RWPE2 (cell line): ENCODE measurements at regions not wholly inside any gene's neighbourhood (a gene's known extent, or its start where the extent isn't known, plus 50 kb on each side); places are given as distances from the start of the nearest gene placed in this dataset.

ENCODE experiments used
- ATAC-seq: fragments of 200-7000 bp; cut with Tn5 transposase; 3 replicates; pipeline ENCODE4 v1.9.1; 2021; ENCODE audit warnings: low read depth
- DNase-seq: peaks from one replicate; pipeline ENCODE4 v3.0.0-alpha.2; 2020; ENCODE audit warnings: low spot score
- H3K27ac ChIP-seq: fragments of 450-650 bp; 2 replicates; pipeline ENCODE4 v1.5.1; 2017; ENCODE audit warnings: mild to moderate bottlenecking; ENCODE audit not compliant: poor library complexity, severe bottlenecking
- H3K27me3 ChIP-seq: fragments of 250-450 bp; sonication (Bioruptor Pico); 2 replicates; pipeline ENCODE4 v1.5.1; 2021; ENCODE audit warnings: mild to moderate bottlenecking, moderate library complexity; ENCODE audit not compliant: insufficient read depth, poor library complexity, severe bottlenecking
- H3K36me3 ChIP-seq: fragments of 250-450 bp; sonication (Bioruptor Pico); 2 replicates; pipeline ENCODE4 v1.5.1; 2020; ENCODE audit warnings: low read depth, mild to moderate bottlenecking, moderate library complexity
- H3K4me1 ChIP-seq: fragments of 250-450 bp; sonication (Bioruptor Pico); 2 replicates; pipeline ENCODE4 v1.5.1; 2021; ENCODE audit warnings: mild to moderate bottlenecking, moderate library complexity; ENCODE audit not compliant: insufficient read depth, poor library complexity, severe bottlenecking
- H3K4me3 ChIP-seq: fragments of 250-450 bp; sonication (Bioruptor Pico); 2 replicates; pipeline ENCODE4 v1.5.1; 2021; ENCODE audit warnings: mild to moderate bottlenecking, moderate library complexity; ENCODE audit not compliant: severe bottlenecking
- H3K9me3 ChIP-seq: fragments of 250-450 bp; sonication (Bioruptor Pico); 2 replicates; pipeline ENCODE4 v1.5.1; 2021; ENCODE audit warnings: mild to moderate bottlenecking, moderate library complexity; ENCODE audit not compliant: severe bottlenecking
- TF ChIP-seq, protein P1 (sequence below): fragments of 450-650 bp; IDR thresholded peaks from one replicate; pipeline ENCODE4 v1.5.1; 2017; ENCODE audit warnings: mild to moderate bottlenecking, moderate library complexity; ENCODE audit not compliant: poor library complexity, severe bottlenecking

GRCh38 chr15:61517776-61518175 is 288.7 kb upstream of the RORA start:
- TF ChIP-seq, protein P1, sequence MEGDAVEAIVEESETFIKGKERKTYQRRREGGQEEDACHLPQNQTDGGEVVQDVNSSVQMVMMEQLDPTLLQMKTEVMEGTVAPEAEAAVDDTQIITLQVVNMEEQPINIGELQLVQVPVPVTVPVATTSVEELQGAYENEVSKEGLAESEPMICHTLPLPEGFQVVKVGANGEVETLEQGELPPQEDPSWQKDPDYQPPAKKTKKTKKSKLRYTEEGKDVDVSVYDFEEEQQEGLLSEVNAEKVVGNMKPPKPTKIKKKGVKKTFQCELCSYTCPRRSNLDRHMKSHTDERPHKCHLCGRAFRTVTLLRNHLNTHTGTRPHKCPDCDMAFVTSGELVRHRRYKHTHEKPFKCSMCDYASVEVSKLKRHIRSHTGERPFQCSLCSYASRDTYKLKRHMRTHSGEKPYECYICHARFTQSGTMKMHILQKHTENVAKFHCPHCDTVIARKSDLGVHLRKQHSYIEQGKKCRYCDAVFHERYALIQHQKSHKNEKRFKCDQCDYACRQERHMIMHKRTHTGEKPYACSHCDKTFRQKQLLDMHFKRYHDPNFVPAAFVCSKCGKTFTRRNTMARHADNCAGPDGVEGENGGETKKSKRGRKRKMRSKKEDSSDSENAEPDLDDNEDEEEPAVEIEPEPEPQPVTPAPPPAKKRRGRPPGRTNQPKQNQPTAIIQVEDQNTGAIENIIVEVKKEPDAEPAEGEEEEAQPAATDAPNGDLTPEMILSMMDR: no peak
- H3K27ac ChIP-seq: no peak overlapping the region
- no peaks in the 10 kb centered on the region for H3K4me1 ChIP-seq
- peak; percentile 22; the same call in 1 of the 3 replicates for ATAC-seq
- H3K27me3 ChIP-seq: no peaks in the 10 kb centered on the region
- no peak overlapping the region for H3K4me3 ChIP-seq
- no peak for DNase-seq
- H3K36me3 ChIP-seq: no peaks in the 10 kb centered on the region
- H3K9me3 ChIP-seq: no peaks in the 10 kb centered on the region

DNA sequence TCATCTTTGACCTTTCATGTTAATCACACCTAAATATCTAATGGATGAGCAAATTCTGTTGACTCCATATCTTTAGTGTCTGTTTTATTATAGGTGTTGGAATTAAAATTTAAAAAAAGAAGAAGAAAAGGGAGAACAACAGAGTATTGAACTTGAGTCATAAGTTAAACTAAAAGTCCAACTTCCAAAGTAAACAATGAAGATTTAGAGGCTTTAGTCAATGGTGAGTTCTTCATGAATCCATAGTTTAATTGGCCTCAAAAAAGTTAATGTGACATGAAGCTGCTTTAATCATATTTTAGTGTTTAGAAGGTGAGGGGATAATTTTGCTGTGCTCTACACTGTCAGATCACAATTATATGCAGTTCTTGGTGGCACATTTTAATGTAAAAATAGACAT is 288.2 kb upstream of the RORA start:
- TF ChIP-seq, protein P1: no peak
- no peaks in the 10 kb centered on the region for H3K4me1 ChIP-seq
- ATAC-seq (no peak), DNase-seq (no peak)
- no peak overlapping the region for H3K4me3 ChIP-seq
- H3K27ac ChIP-seq: no peak overlapping the region
- no peaks in the 10 kb centered on the region for H3K9me3 ChIP-seq
- H3K27me3 ChIP-seq: peaks cover 2% of the 10 kb centered on the region
- H3K36me3 ChIP-seq: no peaks in the 10 kb centered on the region

- H3K9me3 ChIP-seq: no peaks in the 10 kb centered on the region
- H3K4me3 ChIP-seq: no peak overlapping the region
- TF ChIP-seq, protein P1: no peak
- no peak for DNase-seq
- H3K4me1 ChIP-seq: no peaks in the 10 kb centered on the region
- no peak overlapping the region for H3K27ac ChIP-seq
- ATAC-seq: no peak
- H3K36me3 ChIP-seq: no peaks in the 10 kb centered on the region
- peaks cover 19% of the 10 kb centered on the region for H3K27me3 ChIP-seq
These were observed 282.7 kb upstream of the RORA start for GRCh38 chr15:61511756-61512155.

DNA sequence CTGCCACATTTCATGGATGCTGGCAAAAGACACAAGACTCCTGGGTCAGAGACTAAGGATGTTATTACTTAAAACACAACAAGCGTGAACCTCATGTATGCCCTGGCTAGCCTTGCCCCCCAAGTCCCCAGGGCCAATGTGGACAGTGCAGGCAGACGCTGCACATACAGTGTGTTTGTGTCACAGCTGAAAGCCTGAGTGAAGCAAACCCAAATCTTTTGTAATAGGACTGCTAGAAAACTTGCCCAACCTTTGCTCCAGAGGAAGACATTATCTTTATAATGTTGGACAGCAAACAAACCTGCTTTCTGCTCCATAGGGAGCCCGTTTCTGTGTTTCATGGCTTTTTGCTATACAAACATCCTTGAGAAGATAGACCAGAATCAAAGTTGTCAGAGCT is 282.0 kb upstream of the RORA start:
- Histone ChIP-seq H3K36me3 (no peaks in the 10 kb centered on the region), H3K4me1 (no peaks in the 10 kb centered on the region), H3K4me3 (no peak overlapping the region), H3K9me3 (no peaks in the 10 kb centered on the region), H3K27ac (no peak overlapping the region), H3K27me3 (peaks cover 19% of the 10 kb centered on the region)
- no peak for ATAC-seq
- TF ChIP-seq, protein P1: no peak
- DNase-seq: no peak

DNA sequence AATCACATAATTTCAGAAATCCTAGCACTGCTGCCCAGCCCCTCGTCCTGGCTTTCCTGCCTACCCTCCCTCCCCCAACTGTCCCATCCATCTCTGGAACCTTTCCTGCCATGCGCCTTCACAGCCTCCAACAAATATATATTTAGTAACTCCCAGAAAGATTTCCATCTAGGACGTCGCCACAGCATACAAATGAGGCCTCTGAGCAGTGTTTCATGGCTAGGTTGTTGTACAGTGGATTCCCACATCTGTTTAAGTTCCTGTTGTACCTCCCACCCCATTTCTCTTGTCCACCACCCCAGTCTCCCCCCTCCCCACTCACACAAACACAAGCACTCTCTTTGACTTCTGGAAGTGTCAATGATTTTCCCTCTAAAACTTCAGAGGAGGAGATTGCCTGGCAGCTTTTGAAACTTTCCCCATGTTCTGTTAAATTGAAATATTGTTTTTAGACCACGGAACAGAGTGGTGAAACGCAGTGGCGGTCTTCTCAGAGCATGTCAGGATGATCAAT is 280.3 kb upstream of the RORA start:
- Histone ChIP-seq H3K9me3 (no peaks in the 10 kb centered on the region), H3K4me1 (no peaks in the 10 kb centered on the region), H3K27me3 (peaks cover 19% of the 10 kb centered on the region), H3K27ac (no peak overlapping the region), H3K36me3 (no peaks in the 10 kb centered on the region), H3K4me3 (no peak overlapping the region)
- ATAC-seq (no peak), DNase-seq (no peak)
- TF ChIP-seq, protein P1: no peak
